SHP77 treated with DMSO at 0.1 percent for 48 hours (cell line): ENCODE measurements at regions not wholly inside any gene's neighbourhood (a gene's known extent, or its start where the extent isn't known, plus 50 kb on each side); places are given as distances from the start of the nearest gene placed in this dataset.

Experiments used
- DNase-seq: peaks from one replicate; lab custom pipeline; 2025; lab: John Stamatoyannopoulos, UW

DNA sequence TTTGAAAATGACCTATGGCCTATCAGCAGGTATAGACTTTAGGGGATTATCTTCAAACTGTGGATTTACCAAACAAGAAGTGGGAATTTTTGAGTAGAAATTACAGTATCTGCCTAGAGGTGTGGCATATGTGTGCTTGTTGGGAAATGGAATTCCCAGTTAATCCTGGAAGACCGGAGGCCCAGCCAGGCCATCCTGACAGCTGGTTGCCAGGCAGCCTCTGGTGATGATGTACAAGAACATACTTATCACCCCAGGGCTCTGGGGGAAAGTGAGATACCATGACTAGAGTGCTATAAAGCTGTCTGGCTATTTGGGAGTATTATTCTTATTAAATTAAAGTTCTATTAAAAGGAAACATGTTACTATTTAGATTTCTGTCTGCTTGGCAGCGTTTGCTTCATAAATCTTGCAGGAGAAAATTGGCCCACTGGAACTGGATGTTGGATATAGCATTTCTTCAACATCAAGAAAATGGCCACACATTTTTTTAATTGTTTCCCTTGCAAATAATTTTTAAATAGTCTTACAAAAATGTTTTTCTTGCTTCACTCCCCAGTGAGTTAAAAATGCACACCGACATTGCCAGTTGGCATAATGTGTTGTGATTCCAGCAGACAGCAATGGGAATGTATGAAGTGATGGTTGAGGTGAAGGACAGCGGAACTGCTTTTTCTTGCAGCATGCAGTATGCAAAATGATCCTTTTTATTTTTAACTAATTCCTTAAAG is 187.8 kb downstream of the MYLK4 start:
- DNase-seq: no peak

DNA sequence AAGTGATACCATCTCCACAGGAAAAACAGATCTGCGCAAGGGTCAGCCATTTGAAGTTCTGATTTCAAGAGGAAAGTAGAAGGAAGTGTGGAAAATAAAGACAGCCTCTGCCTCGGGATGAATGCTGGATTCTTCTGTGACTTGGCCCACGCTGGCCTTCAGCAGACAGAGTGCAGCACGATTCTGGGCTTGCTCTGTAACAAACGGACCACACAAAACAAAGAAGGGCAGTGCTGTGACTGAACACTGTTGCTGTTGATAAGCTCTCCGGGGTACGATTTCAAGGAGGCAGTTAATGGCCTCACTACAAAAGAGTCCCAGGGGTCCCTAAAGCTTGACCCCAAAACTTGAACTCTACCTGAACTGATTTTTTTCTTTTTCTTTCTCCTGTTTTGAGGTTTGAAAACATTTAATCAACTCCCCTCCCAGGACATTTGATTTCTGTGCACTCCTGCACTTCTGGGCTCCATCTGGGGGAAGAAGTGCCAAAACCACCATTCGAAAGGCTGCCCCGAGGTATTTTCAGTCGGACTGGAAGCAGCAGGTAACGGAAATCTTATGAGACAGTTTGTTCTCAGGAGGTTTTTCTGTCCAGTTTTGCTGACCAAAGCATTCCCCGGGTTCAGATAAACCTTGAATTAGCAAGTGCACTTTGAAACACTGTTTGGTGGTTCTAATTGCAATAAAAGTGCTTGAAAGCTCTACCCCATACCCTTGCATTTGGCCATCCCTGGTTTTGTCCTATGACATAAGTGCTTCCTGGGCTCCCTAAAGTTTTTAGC is 189.6 kb downstream of the MYLK4 start:
- DNase-seq: no peak

DNA sequence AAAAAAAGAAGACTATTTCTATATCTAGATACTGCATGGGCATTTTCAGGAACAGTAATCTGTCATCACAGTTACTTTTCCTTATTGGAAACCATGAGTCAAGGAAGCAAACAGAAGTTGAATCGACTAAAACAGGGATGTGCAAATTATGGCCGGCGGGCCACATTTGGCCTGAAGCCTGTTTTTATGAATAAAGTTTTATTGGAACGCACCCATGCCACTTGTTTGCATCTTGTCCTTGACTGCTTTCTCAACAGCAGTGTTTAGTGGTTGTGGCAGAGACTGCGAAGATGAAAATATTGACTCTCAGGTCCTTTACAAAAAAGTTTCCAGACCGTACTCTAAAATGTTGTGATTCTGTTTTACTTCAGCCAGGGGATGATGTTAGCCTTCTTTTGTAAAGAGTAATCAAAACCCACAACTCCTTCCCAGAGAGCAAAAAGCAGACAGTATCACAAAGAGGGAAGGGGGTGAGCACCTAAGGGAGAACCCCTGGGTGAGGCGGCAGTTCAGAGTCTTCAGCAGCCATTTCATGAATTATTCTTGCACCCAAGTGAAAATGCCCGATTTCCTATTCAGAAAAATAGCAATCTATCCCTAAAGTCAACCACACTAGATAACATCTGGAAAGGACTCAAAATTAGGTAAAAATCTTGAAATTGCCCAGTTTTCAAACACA is 190.4 kb downstream of the MYLK4 start:
- DNase-seq: no peak

DNA sequence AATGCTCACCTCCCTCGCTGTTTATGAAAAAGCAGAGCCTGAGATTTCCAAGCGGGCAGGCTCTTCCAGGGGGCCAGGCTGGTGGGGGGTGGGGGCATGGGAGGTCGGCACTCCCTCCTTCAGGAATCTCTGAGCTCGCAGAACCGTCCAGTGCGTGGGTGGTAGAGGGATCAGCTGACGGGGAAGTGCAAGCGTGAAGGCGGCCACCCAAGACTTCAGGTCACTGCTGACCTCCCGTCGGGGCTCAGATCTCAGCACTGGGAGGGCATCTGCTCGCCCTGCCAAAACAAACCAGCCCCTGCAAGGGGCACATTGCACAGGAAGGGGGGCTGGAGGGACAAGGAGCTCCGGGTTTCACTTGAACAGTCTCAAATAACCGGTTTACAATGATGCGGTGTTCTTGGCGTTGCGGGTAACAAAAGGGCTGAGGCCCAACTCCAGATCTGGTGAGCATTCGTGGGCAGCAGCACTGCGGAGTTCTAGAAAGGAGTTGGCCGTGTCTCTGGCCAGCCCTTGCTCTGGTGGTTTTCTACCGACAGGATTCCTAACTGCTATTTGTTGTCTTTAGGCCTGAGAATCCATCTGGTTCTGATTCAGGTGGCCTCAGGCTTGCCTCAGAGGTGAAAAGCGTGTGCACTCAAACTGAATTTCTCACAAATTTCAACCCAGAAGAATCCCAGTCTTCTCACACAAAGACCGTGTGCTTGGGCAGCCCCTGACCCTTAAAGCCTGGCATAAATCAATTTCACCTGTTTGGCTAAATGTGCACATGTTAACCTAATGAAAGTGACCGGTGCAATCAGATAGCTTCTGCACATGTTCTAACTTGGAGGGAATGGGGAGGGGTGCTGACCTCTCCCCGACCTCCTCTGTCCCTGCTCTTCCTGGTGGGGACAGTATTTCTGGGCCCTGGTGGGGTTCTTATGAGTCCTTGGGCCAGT is 191.6 kb downstream of the MYLK4 start:
- DNase-seq: no peak

DNA sequence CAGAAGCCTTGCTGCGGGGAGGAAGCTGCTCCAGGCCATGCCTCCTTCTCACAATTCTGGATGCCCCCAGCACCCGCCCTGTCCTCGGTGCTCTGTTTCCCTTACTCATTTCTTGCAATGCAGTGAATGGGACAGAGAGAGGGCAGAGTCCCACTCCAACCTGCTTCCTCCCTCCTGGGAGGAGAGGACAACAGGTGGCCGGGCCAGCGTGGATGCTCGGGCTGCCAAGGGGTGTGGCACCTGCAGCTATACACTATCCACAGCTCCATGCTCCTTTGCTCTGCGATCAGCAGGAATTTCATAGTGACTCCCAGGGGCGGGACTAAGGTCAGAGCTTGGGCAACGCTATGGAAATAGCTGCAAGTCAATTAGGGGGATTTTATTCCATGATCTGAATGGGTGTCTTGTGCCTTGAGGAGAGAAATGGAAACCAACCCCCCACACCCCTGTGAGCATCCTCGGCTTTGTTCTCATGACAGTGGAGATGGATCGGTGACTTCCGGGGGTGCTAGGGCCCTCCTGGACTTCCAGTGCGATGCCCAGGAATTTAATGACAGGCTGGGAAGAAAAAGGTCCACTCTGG is 192.5 kb downstream of the MYLK4 start:
- DNase-seq: no peak

DNA sequence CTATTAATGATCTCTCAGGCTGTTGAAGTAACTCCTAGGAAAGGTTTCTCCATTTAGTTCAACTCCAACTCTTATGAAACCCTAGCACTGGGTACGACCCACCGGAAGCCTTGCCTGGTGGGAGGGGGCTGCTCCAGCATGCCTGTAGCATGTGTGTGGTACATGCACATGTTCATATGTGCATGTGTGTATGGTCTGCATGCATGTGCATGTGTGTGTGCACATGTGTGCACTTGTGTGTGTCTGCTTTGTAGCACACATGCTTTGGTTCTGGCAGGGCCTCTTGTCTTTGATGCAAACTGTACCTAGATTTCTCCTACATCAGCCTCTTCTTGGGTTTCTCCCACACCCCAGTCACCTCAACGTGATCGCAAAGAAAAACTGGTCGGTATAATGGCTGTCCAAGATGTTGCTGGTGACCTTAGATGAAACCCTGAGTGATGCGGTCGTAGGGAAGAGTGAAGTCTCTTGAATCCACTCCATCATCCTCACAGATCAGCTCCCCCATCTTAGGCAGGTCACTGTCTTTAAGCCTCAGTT is 193.5 kb downstream of the MYLK4 start:
- no peak for DNase-seq

DNA sequence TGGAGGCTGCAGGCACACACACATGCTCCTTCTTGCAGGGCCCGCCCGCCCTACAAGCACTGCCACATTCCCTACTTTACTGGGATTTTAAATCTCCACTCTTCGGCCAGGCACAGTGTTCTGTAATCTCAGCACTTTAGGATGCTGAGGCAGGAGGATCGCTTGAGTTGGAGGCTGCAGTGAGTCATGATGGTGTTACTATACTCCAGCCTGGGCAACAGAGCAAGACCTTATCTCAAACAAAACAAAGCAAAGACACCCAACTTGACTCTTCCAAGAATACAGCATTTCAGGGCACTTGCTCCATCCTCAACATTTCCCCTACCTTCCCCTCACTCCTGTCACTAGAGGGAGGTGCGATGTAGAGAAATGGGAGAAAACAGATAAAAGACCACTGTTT is 194.0 kb downstream of the MYLK4 start:
- no peak for DNase-seq

DNA sequence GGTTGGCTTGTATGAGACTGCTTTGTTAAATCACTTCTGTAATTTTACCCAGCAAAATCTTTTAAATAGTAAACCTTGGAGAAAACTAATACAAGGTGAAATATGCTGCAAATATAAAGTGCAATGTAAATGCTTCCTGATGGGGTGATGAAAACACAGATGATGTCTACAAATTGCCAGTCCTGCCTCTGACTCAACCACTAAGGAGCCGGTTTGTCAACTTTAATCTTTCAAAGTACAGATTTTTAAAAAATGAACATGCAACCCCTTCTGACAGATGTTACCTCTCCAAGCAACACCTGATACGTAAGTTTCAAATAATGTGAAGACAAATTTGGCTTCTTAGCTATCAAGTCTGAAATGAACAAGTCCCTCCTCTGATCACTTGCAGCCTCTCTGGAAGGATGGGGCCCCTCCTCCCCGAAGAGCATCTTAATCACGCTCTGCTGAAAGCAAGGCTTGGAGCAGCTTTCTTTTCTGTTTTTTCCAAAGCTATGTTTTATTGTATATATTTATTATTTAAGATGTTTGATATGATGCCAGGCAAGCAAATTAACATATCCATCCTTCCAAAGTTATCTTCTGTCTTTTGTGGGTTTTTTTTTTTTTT is 196.0 kb downstream of the MYLK4 start:
- DNase-seq: no peak

DNA sequence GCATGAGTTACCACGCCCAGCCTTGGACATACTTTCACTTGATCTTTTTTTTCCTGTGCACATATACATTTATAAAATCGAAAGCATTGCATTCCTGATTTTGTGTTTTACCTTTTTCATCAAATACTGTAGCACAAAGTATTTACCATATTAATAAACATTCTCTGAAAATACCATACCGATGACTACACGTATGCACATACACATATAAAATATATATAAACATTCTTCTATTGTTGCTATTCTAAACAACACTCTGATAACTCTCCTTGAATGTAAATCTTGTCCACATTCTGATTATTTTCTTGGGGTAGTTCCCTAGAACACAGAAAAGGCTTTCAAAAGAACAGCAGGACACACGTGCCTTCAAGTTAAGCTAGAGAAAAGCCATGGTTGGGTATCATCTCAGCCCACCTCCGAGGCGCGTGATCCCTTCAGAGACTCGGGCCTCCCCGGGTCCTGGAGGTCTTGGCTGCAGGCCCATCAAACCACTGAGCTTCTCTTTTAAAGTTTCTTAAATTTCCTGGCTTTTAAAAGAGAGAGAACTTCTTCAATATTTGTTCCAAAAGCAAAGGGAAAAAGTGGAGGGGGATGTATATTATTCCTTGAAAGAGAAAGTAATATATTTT is 198.1 kb downstream of the MYLK4 start:
- DNase-seq: no peak

DNA sequence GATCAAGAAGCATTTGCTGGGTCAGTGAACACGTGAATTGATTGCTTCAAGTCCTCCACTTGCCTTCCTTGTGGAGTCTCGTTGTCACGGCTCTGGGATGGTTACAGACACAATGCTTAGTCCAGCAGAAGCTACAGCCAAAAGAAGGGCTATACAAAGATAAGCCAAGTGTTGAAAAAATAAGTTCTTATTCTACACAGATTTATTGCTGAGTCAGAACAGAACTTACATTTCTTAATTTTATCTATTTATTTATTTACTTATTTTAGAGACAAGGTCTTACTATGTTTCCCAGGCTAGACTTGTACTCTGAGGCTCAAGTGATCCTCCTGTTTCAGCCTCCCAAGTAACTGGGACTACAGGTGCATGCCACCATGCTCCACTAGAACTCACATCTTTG is 199.0 kb downstream of the MYLK4 start:
- no peak for DNase-seq

DNA sequence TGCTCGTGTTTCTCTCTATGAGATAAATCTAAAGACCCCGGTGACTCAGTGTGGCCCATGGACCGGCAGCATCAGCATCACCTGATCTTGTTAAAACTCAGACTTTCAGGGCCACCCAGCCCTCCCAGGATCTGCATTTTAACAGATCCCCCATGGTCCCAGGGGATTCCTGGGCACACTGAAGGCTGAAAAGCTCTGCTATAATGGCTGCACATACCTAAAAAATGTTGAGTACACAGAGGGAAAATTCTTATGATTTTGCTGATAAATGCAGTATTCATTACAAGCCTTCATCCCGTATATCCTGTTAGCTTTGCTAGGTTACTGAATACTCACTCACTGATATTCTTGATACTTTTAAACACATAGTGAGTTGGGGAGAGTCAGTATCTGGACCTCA is 200.5 kb downstream of the MYLK4 start:
- DNase-seq: no peak

DNA sequence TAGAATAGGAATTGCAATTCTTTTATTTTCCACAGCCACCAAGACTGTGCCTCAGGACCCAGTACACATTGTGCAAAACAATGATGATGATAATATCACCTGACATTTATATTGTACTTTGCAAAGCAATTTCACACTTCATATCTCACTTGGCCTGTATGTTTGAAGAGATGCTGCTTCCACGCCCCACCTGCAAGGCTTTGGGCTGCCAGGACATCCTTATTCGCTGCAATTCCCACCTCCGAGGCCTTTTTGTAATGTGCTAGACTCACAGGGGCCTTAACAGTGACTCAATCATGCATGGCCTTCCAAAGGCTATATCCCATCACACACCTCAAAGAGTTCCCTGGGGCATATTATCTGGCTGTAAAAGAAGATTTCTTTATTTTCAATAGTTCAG is 200.9 kb downstream of the MYLK4 start:
- DNase-seq: no peak

DNA sequence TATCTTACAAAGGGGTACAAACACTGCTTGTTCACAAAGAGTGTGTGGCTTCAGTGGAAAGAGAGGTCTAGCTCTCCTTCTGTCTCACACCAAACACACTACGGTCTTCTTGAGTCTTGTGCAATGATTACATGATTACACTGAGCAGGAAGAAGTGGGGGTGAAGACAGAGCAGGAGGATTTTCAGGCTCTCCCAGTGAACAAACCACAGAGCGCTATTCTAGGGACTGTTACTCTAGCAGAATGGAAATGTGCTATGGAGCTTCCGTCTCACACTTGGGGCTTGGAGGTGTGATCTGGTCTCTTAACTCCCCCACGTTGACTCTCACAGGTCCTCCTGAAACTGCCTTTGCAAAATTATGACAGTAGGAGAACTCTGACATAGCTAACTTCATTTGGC is 203.4 kb downstream of the MYLK4 start:
- no peak for DNase-seq

DNA sequence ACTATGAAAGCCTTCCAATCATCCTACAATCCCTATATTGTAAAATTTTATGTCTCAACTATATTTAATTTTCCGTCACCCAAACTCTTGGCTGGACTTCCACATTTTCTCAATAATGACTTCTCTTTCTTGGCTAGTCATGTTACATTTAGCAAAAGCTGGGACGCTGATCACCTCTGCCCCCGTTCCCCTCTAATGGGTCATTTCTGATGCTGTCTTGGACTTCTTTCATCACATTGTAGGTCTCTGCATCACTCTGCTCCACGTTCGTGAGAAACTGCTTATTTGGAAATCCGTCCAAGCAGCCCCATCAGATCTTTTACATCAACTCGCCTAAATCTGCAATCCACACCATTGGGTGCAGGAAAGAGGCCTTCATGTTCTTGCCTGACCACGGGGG is 203.8 kb downstream of the MYLK4 start:
- DNase-seq: no peak

DNA sequence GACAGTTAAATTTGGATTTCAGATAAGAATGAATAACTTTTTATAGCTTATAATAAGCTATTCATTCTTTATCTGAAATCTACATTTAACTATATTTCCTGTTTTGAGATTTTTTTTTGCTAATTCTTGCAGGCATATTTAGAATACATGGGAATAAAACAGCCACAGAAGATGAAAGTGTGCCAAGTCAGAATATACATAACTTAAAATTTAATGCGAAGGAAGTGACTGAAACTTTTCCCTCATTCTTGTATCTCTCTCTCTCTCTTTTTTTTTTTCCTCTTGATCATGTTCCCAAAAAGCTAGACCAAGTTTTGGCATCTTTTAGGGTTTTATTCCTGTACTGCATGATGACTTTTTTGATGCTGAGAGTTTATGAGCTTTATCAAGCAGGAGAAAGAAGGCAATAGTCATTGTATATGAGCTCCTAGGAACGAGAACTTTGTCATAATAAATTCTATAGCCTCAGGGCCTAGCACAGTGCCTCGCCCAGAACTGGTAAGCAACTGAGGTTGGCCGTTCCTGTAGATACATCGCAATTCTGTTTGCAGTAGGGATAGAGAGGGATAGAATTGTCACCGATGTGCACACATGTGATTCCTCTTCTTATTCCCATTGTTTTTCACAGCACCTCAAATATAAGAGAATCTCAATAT is 205.2 kb downstream of the MYLK4 start:
- no peak for DNase-seq

DNA sequence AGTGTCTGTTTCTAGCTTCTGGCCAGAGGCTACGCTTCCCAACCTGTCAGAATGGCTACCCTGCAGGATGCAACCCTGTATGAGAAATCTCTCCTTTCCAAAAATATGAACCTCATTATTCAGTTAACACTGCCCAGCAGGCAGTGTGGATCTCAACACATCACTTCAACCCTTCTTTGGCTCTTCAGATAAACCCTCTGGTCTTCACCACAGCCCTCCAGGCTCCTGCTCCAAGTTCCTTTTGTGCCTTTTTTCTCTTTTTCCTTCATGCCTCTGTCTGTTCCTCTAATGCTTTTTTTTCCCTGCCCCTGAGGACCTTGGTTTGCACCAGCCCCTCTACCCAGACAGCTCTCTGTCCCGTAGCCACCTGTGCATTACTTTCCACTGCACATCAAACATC is 207.4 kb downstream of the MYLK4 start:
- no peak for DNase-seq

DNA sequence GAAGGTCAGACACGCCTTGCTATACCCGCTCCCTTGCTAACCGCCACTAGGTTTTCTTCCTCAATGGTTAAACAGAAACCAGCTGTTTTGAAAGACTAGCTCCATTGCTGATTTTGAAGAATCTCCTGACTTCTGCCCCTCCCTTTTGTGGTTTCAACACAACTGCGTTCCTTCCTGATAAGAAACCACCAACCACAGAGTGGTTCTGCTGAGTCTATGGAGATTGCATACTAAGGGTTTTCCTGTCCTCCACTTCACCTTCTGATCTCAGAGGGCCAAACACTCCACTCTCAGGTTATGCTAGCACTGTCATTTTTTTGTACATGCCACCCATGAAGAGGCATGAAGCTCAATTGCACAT is 207.9 kb downstream of the MYLK4 start:
- no peak for DNase-seq

DNA sequence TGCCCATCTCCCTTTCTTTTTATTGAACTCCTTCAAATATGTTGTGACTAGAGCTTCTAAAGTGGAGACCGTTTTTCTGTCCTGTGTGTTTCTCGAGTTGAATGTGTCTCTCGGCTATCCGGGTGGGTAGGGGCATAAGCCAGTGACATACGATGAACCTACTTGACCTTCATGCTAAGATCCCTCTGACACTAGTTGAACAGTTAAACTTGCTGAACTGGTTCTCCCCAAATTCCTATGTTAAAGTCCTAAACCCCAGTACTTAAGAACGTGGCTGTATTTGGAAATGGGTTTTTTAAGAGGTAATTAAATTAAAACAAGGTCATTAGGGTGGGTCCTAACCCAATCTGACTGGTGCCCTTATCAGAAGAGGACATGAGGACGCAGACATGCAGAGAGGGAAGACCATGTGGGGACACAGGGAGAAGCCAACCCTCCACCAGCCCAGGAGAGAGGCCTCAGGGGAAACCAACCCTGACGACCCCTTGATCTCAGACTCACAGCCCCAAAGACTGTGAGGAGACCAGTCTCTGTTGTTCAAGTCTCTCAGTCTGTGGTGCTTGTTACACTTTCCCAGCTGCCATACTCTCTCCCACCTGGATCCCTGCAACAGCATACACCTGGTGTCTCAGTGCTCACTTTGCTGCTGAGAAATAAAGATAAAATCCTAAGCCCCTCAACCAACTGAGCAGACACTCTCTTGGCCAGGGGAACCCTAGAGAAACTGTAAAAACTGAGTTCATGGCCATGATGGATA is 208.4 kb downstream of the MYLK4 start:
- no peak for DNase-seq

DNA sequence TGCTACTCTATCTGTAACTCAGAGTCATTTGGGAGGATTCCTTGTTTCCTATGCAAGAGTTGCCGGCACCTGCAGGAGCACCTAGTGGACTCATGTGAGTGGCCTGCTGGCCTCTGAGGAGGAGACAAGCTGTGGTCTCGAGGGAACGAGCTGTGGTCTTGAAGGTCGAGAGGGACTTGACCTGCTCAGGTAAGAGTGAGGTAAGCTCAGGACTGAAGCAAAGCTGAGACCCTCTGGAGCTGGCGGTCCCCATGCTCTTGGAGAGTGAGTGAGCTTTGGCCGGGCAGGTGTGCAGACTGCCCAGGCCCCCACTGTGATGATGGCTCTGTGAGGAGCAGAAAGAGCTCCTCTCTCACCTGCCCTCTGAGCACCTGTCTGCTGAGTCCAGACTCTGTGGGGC is 214.3 kb downstream of the MYLK4 start:
- DNase-seq: no peak
